ENCODE measurements at regions not wholly inside any gene's neighbourhood (a gene's known extent, or its start where the extent isn't known, plus 50 kb on each side); places are given as distances from the start of the nearest gene placed in this dataset.

GRCh38 chr6:21847711-21848480, 254.3 kb downstream of the SOX4 start:
- no peak for TF ChIP-seq POLR2A (IDR thresholded peaks at IDR 0.05)
- TF ChIP-seq, protein P1, sequence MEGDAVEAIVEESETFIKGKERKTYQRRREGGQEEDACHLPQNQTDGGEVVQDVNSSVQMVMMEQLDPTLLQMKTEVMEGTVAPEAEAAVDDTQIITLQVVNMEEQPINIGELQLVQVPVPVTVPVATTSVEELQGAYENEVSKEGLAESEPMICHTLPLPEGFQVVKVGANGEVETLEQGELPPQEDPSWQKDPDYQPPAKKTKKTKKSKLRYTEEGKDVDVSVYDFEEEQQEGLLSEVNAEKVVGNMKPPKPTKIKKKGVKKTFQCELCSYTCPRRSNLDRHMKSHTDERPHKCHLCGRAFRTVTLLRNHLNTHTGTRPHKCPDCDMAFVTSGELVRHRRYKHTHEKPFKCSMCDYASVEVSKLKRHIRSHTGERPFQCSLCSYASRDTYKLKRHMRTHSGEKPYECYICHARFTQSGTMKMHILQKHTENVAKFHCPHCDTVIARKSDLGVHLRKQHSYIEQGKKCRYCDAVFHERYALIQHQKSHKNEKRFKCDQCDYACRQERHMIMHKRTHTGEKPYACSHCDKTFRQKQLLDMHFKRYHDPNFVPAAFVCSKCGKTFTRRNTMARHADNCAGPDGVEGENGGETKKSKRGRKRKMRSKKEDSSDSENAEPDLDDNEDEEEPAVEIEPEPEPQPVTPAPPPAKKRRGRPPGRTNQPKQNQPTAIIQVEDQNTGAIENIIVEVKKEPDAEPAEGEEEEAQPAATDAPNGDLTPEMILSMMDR (IDR thresholded peaks at IDR 0.05), result no peak

Measured in adrenal gland (tissue), 5 donors.